ENCODE measurements at regions not wholly inside any gene's neighbourhood (a gene's known extent, or its start where the extent isn't known, plus 50 kb on each side); places are given as distances from the start of the nearest gene placed in this dataset.
A peak's percentile ranks its signal among the peaks of the same experiment; 100 is the strongest.

DNA sequence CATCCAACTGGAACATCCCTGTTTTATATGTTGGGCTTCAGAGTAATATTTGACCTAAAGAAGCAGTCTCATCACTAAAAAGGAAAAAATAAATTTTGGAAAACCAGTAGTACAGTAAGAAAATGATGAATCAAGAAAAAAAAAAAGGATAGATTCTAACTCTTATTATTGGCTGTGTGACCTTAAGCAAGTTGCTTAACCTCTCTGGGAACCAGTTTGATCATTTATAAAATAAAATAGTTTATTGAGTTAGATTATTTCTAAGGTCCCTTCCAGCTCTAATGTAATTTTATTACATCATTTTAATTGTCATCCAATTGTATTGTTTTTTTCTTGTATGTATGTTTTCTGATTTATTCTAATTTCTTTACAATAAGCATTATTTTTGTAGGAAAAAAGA, 127.0 kb downstream of the PRELID2 start:
- FAIRE-seq: no peak

DNA sequence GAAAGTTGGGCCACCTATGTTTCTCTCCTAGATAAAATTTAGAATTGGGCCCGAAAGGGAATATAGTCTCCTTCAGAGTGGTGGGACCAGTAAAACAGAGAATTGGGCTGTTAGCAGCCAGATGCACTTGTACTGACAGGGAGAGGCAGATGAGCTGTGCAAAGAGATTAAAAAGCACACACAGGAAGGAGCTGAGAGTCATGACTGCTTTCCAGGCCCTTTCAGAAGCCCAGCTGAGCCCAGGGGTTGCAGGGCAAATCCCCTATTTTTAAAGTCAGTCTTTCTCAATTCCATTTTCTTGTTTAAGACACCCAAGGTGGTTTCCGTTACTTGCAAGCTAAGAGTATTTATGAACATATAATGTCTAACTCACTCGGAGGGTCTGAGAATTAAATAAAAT, 130.4 kb downstream of the PRELID2 start:
- FAIRE-seq: no peak

DNA sequence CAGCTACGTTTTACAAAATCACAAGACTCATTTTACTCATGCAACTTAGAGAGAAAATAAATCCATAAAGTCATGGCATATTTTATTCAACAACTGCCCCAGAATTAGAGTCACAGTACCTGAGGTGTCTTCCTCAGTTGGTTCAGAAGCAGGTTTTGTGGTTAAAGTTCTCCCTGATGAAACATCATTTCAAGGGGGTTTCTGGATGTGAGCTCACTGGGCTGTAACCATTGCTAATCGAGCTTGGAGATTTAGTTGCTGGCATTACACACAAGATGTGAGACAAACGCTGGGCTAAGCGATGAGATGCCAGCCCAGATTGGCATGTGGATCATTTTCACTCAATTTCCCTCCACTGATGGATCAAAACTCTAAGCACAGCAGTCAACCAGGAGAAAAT, 131.3 kb downstream of the PRELID2 start:
- FAIRE-seq: no peak

DNA sequence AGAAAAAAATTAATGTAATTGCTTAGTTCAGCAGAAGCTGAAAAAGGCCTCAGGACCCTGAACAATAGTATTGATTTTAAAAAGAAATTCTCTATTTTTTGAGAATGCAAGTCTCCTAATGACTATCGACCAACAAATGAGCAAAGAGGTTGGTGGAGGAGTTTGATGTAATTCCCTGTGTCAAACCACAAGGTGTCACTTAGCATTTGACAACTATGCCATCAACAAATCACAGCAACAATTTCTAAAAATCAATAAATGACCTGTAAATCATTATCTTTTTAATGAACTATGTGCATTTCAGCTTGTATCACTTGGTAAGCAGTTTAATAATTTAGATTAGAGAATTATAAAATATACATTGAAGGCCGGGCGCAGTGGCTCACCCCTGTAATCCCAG, 133.7 kb downstream of the PRELID2 start:
- FAIRE-seq: no peak

DNA sequence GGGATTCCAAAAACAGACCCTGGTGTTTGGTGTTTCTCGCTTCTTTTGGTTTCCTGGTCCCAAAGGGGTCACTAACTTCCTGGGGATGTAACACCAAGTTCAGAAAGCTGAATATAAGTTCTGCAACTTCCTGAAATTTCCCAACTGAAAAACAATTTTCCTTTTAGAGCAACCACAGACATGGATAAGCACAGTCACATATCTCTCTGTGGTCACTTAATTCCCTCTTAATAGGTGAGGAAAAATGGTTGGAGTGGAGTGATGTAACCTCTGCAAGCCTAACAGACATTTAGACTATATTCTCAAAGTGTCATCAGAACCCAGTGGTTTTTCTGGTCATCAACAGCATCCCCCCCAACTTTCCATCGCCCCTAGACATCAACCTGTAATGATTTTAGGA, 135.3 kb downstream of the PRELID2 start:
- FAIRE-seq: no peak

DNA sequence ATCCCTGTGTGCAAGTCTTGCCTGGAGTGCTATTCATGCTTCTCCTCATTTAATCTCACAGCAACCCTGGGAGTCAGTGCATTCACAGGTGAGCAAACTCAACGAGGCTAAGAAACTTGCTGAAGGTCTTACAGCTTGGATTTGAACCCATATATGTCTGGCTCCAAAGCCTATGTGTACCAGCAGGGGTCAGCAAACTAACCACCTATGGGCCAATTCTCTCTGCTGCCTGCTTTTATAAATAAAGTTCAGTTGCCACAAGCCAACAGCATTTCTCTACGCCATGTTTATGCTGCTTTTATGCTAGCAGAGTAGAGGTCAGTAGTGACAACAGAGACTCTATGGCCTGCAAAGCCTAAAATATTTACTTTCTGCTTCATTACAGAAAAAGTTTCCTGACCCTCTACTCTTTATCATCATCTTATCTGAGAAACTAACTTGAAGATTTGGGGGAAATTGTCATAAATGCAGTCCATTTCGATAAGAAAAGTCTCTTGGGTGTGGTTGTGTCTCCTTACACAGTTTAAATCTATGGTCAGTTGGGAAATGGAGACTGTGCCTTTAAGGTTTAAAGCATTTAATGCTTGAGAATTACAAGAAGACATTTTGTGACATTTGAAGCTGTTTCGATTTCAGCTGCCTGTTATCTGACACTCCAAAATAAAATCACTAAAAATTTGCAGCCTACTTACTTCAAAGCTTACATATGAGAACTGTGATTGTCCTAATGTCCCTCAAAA, 137.7 kb downstream of the PRELID2 start:
- no peak for FAIRE-seq

DNA sequence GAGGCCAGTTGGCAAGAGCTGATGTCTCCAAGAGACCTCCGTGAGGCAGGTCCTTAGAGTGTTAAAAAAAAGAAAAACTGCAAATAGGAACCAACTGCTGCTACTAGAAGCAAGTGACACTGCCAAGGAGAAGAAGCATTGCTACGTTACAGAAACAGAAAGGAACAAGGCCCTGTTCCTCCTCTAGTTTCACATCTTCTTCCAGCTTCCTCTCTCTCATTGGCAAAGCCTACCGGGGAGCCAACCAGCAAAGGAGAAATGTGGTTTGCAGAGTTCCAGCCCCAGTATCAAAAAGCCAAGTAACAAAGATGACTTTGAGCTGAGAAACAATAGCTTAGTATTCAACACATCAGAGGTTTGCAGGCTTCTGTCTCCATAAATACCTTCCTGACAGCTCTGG, 145.9 kb downstream of the PRELID2 start:
- no peak for FAIRE-seq

DNA sequence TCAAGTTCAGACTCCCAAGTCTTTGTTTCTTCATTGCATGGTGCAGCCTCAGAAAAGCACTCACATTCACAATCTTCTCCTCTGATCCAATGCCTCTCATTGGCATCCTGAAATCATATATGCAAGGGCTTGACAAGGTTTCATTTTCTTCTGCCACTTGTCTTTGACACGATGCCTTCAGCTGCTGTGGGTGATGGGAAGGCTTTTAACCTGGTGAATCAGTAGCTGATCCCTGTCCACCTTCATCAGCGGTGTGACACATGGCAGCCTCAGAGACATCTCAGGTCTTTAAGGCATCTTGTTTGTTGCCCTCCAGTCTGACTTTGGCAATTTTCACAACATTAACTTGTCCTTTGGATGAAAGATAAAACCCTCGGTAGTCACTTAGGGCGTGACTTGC, 147.2 kb downstream of the PRELID2 start:
- FAIRE-seq: no peak

DNA sequence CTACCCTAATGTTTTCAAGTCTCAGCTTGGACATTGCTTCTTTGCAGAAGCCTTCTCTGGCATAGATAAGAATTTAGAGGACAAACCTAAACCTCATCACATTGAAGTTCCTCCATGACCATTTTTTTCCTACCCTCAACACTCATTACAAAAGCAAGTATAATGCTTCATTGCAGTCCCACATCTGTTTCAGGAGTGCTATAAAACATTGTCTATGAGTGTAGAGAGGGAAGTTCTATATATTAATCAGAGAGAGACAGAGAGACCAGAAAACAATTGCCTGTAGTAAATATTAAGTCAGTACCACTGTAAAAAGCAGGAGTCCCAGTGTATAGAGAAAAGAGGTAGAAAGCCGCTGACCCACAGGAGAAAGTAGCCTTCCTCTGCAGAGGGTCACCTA, 149.7 kb downstream of the PRELID2 start:
- FAIRE-seq: no peak

DNA sequence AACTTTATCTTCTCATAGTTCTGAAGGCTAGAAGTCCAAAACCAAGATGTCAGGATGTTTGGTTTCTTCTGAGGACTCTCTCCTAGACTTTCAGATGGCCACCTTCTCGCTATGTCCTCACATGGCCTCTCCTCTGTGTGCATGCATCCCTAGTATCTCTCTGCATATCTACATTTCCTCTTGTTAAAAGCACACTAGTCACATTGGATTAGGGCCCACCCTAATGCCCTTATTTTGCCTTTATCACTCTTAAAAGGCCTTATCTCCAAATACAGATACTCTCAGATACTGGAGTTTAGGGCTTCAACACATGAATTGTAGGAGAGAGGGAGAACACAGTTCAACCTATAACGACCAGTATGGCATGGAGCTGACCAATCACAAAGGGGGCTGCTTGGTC, 151.7 kb downstream of the PRELID2 start:
- no peak for FAIRE-seq

DNA sequence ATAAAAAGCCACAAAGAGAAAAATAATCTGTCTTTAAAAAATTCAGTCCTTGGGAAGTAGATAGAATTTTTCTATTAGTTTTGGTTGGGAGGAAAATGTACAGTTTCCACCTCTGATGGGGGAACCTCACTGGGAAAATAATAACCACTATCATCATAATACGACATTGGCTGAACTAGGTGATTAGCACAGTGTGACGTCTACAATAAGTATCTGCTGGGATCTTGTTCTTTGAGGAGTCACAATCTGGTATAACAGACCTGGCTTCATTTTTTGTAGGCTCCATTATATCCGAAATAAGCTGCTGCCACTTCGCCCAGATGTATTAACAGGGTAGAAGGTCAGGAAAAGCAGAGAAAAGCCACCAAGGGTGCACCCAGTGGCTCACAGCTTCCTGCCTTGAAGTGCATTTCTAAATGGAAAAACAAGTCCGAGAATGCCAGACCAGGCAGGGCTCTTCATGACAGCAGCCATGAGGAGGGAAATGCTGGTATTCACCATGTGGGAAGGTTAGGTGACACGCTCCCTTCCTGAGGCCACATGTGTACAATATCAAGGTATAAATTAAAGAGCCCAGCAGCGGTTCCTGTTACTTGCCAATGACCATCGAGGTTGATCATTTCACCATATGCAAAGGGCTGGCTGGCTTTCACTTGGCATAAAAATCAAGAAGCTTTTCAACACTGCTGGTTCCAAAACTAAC, 152.8 kb downstream of the PRELID2 start:
- no peak for FAIRE-seq

DNA sequence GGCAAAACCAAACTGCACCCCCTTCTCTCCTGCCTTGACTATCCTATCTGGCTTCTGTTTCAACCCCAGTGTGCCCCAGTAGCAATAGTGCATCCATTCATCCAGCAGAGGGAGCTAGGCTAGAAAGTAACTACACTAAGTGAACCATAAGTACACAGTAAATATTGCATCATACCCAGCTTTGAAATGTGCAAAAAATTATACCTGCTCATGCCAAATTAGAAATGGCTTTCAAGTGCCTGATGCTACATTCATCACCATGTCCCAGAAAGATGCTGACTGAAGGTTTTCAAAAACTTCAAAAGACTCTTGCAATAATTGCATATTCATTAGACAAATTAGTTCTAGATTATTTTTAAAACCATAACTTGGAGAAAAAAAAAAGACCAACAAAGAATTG, 153.5 kb downstream of the PRELID2 start:
- peak; percentile 42 for FAIRE-seq

DNA sequence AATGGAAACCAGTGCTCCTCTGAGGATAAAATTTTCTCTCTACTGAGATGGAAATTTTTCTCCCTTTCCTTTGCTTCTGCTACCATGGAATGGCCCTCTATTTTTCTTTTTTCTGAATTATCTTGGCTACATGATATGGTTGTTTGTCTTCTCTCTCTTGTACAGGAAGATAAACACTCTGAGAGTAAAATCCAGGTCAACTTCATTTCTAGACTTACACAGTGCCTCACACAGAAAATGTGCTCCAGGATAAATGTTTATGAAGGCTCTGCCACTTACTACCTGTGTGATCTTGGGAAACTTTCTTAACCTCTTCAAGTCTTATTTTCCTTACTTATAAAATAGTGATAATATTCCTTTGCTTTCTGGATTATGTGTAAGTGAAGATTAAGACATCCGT, 153.9 kb downstream of the PRELID2 start:
- FAIRE-seq: no peak

DNA sequence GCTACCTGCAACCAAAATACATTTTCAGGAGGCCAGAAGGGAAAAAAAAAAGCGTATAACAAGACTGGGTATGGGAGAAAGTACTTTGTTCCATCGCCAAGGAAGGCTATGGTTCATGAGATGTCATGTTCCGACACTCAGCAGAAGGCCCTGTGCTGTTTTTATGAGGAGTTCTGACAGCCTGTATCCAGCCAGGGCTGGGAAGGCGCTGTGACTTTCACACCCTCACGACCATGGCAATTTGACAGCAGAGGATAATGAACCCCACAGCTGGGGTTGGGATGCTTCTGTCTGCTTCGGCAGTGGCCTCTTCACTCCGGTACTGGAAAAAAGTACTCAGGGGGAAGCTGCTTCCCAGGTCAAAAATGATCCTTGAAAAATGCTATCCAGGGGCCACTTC, 154.4 kb downstream of the PRELID2 start:
- FAIRE-seq: no peak

DNA sequence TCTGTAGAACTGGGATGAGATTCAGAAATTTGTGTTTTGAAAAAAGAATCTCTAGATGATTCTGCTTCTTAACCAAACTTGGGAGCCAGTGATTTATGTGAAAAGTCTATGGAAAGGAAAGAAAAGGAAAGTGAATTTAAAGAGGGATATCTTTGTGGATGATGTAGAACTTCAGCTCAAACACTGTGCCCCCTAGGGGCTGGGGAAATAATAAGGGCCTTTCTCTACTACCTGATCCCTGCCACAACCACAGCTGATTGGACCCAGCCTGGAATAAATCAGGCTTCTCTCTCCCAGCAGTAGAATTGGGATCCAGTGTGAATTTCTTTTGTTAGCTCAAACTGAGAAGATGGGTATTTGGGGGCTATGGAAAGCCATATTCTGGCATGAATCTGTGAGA, 155.0 kb downstream of the PRELID2 start:
- no peak for FAIRE-seq

DNA sequence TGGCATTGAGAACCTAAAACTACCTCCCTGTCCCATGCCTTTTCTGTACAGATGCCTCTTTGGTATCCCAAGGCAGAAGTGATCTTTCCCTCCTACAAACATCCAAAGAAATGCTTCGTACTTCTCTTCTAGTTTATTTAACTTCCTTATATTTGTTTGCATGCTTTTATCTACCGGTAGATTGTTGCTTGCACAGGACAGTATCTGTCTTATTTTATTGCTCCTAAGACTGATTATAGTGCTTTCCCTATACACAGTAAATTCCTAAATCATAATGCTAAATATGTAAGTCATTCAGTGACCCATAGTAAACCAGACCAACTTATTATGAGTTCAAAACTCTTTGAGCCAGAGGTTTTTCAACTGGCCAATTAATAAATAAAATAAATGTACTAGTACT, 156.9 kb downstream of the PRELID2 start:
- FAIRE-seq: no peak

DNA sequence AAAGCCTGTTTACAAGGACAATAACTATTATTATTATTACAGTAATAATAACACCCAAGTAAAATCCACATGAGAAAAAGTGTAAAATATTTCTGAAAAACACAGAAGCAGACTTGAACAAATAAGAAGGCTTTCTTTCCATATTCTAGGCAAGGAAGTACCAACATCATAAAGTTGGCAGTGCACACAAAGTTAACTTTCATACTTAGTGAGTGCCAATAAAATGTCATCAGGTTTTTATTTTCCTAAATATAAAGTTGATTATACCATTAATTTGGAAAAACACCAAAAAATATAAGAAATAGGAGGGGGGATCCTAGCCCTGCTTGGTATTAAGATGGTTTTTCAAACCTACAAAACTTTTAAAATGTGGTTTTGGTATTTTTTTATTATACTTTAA, 161.4 kb downstream of the PRELID2 start:
- FAIRE-seq: no peak

DNA sequence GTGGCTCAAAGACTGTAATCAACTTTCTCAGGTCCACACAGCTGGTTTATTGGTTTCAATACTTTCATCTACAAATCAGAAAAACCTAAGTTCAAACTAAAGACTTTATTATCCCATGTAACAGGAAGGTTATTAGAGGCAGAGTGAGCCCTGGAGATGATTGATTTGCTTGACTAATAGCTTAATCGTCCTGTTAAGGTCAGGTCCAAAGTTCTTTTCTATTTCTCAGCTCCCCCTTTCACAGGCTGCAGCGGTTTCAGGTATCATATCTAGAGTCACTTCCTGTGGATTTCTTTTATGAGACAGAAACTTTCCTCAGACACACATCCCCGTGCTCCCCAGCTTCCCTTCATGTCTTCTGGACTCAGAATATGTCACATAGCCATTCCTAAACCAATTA, 166.4 kb downstream of the PRELID2 start:
- FAIRE-seq: no peak

DNA sequence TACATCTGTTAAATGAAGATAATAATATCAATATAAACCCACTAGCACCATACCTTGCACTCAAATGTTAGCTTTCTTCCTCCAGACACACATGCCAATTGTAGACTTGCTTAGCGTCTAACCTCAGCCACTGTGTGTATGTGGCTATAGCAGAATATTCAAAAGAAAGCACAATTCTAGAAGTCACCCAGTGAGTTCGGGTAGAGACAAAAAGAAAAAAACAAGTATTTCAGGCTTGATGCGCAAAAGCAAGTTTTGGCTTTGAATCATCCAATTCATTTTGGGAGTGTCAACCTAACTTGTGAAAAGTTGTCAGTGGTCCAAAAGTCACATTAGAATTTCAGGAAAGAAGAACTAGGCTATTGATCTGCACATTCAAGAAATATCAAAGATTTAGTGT, 167.4 kb downstream of the PRELID2 start:
- no peak for FAIRE-seq

DNA sequence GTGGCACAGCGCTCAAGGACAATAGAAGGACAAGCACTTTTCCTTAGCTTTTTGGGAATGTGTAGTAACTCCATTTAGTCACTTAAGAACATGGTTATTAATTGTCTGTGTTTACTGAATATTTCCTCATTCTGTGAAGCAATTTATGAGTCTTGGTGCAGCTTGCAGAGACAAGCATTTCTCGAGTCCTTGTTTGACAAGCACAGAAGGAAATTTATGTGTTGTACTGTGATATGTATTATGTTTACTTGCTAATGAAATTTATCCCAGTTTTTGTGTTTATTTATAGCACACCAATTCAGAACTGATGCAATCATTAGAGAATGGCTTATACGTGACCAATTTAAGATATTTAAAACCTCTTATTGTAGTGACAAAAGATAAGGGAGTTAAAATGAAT, 168.6 kb downstream of the PRELID2 start:
- FAIRE-seq: no peak

DNA sequence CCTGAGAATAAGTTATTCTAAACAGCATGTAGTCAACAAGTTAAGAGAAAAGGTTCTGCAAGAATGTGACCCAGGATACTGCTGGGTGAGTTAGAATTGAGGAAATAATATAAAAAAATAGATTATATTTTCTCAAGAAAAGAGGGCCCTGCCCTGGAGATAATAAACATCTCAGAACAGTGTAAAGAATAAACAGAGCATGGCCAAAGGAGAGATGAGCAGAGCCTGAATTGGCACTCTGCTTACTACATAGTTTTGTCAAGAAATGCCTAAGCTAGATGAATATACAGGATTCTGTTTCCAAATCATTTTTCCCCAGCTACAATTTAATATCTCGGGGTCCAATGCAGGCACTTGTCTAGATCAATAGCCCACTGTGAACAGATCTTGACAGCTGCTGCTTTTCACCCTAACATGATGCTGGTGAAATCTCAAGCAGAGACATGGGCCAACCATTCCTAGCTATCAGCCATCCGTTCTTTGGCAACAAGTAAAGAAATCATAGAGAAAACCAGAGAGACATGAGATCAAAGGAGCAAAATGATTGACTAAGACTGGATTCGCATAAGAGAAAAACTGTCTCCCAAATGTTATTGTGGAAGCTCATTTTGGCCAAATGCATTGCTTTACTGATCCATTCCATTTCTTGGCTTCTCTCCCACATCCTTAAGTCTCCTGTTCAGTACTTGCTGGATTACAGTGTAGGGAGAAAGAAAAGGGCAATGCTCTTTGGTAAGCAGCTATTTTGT, 173.2 kb downstream of the PRELID2 start:
- no peak for FAIRE-seq

DNA sequence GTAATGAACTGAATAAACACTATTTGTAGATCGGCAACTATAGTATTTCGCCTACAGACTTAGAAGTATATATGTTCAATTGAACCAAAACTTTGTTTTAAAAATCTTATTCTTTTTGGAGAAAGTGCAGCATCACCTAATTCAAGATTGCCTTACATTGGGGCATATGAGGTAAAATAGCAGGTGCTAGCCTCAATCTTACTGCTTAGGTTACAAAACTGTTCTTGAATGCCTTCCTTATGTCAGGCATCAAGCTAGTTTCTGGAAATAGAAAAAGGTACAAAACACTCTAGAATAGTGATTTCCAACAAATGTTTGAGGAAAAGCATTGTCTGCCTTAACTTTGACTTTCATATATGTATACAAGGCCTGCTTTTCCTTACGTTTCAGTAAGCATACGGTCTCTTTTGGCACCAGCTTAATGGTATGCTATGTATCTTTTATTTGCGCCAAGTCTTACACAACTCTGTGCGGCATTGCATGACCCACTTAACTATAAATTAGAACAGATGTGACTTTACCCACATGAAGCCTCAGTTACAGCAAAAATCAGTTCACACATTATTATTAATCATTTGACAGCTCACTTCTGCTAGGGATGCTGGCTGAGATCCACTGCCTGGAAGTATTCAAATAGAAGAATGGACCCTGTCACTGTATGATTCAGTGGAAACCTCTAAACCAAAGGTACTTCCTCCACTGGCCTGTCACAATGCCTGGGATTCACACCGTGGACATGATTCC, 174.1 kb downstream of the PRELID2 start:
- FAIRE-seq: no peak

DNA sequence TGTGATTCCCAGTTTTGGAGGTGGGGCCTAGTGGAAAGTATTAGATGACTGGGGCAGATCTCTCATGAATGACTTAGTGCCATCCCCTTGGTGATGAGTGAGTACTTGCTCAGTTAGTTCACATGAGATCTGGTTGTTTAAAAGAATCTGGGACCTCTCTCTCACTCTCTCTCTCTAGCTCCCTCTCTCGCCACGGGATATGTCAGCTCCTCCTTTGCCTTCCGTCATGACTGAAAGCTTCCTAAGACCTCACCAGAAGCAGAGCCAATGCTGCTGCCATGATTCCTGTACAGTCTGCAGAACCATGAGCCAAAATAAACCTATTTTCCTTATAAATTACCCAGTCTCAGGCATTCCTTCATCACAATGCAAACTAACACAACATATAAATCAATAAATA, 176.7 kb downstream of the PRELID2 start:
- no peak for FAIRE-seq

Data from TTC549 (cell line).